HG02610 (cell line): ENCODE measurements at regions not wholly inside any gene's neighbourhood (a gene's known extent, or its start where the extent isn't known, plus 50 kb on each side); places are given as distances from the start of the nearest gene placed in this dataset.
"Not testable (repeated sequence)": the region's sequence is repeated elsewhere in the genome, so short reads cannot be mapped to it uniquely, and the experiment has no call there.

Source experiments
- ATAC-seq: cut with Tn5 transposase; IDR thresholded peaks from one replicate; pipeline ENCODE4 v1.9.1; 2021; ENCODE audit warnings: mild to moderate bottlenecking, moderate library complexity; ENCODE audit not compliant: unreplicated experiment

- not testable (repeated sequence) for ATAC-seq
Measured at GRCh38 chr14:105675433-105675832, 149.1 kb downstream of the TMEM121 start.

DNA sequence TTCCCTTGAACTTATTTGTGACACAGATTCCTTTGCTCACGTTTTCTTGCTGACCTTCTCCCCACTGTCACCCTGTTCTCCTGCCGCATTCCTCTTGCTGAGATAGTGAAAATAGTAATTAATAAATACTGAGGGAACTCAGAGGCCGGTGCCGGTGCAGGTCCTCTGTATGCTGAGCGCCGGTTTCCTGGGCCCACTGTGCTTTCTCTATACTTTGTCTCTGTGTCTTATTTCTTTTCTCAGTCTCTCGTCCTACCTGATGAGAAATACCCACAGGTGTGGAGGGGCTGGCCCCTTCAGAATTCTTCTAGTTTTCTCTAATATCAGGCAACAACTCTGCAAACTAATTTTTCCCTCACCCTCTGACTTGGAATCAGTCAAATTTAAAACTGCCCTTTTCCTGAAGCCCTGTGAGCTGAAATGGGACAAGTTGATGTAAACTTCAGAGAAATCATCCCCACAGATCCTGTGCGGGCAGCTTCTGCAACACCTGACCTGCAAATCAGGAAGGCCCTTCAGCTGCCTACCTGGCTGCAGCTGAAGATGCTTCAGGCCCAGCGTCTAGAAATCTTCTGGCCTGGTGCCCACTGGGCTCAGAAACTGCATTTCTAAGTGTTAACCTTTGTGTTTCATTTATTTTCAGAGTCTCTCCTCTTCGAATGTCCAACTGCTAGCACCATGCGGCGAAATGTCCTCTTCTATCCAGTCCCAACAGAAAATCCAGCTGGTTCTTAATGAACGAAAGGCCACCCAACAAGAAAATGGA is 149.7 kb downstream of the TMEM121 start:
- not testable (repeated sequence) for ATAC-seq

- not testable (repeated sequence) for ATAC-seq
Measured at GRCh38 chr14:105678057-105678456, 151.7 kb downstream of the TMEM121 start.

GRCh38 chr14:105678996-105679958 is 152.9 kb downstream of the TMEM121 start:
- not testable (repeated sequence) for ATAC-seq

DNA sequence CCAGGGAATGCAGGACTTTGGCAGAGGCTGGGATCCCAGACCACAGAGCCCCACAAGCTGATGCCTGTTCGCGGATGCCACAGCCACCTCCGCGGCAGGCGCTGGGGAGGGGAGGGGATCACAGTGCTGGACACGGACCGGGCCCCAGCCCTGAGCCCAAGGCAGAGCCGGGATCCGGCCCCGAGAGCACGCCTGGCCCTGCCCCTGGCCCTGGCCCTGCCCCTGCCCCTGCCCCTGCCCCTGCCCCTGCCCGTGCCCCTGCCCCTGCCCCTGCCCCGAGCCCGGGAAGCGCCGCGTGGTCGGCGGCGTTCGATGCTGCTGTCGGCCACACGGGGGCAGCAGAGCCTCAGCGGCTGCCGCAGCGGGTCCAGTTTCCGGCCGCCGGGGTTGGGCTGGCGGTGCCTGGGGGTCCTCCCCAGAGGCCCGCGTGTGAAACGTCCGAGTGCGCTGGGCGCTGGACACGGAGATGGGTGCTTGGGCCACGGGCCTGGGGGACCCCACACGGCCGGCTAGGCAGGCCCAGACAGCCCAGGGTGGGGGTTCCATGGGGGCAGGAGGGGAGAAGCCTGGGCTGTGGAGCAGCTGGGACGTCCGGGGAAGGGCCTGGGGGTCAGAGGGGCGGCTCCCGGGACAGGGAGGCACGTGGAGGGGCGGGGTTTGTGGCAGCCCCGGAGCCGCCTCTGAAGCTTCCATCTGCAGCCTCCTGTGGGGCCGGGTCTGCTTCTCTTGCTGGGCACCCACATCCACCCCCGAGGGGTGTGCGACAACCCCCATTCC is 153.8 kb downstream of the TMEM121 start:
- peak; percentile 53 for ATAC-seq

DNA sequence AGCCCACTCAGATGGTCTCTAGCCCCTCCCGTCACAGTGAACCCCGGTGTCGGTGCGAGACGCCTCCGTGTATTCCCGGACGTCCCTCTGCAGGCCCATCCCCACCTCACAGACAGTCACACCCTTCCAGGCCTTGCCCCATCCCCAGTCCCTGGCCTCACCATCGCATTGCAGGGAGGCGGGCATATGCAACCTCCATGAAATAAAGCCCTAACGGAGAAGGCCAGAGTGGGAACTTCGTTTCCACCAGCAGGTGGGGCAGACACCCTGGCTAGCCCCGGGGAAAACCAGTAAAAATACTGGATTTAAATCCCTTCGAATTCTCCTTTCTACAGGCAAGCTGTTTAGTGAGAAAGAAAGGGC is 154.3 kb downstream of the TMEM121 start:
- peak; percentile 39 for ATAC-seq

GRCh38 chr14:105681606-105682185 is 155.3 kb downstream of the TMEM121 start:
- not testable (repeated sequence) for ATAC-seq

DNA sequence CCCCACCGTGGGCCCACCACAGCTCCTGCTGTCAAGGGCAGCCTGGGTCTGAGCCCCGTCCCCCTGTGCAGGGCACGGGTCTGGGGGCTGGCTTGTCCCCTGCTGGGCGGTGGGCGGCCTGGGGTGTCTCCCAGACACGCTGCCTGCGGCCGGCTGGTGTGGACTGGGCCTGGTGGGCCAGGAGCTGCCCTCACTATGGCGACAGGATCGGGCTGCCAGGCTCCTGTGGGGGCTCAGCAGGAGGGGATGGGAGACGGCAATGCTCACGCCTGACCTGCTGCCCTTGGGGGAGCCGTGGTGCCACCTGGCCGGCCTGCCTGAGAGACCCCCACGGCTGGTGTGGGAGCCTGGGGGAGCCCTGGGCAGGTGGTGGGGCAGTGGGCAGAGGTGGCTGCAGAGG is 156.1 kb downstream of the TMEM121 start:
- not testable (repeated sequence) for ATAC-seq

DNA sequence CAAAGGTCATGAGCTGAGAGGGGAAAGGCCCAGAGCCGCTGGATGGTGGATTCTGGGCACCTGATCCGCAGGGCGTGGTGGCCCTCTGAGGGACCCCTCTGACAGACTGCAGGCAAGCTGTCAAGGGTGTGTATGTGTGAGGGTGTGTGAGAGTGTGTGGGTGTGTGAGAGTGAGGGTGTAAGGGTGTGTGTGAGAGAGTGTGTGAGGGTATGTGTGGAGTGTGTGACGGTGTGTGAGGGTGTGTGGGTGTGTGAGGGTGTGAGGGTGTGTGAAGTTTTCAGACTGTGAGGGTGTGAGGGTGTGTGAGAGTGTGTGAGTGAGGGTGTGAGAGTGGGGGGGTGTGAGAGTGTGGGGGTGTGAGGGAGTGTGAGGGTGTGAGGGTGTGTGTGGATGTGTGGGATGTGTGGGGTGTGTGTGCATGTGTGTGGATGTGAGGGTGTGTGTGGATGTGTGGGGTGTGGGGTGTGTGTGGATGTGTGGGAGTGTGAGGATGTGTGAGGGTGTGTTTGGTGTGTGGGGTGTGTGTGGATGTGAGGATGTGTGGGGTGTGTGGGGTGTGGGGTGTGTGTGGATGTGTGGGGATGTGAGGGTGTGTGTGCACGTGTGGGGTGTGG is 156.7 kb downstream of the TMEM121 start:
- no peak for ATAC-seq

GRCh38 chr14:105684056-105684455 is 157.7 kb downstream of the TMEM121 start:
- not testable (repeated sequence) for ATAC-seq

GRCh38 chr14:105684597-105684996 is 158.2 kb downstream of the TMEM121 start:
- not testable (repeated sequence) for ATAC-seq

- ATAC-seq: no peak
Measured at GRCh38 chr14:105685003-105685402, 158.6 kb downstream of the TMEM121 start.

- ATAC-seq: not testable (repeated sequence)
Measured at GRCh38 chr14:105685605-105686004, 159.2 kb downstream of the TMEM121 start.

DNA sequence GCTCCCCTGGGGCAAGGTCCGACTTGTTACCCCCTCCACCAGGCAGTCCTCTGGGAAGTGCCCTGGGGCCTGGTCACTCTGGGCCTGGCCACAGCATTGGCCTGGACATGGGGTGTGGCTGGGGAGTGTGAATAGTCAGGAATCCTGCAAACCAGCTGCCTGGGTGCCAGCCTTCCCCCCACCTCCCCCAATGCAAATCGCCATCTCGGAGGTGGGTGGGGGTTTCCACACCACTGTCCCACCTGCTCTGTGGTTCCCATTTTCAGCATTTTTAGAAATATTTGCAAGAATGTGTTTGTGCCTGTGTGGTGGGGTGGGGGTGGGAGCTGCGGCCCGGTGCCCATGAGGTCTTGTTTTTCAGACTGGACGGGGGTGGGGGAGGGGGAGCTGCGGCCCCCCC is 159.7 kb downstream of the TMEM121 start:
- not testable (repeated sequence) for ATAC-seq

DNA sequence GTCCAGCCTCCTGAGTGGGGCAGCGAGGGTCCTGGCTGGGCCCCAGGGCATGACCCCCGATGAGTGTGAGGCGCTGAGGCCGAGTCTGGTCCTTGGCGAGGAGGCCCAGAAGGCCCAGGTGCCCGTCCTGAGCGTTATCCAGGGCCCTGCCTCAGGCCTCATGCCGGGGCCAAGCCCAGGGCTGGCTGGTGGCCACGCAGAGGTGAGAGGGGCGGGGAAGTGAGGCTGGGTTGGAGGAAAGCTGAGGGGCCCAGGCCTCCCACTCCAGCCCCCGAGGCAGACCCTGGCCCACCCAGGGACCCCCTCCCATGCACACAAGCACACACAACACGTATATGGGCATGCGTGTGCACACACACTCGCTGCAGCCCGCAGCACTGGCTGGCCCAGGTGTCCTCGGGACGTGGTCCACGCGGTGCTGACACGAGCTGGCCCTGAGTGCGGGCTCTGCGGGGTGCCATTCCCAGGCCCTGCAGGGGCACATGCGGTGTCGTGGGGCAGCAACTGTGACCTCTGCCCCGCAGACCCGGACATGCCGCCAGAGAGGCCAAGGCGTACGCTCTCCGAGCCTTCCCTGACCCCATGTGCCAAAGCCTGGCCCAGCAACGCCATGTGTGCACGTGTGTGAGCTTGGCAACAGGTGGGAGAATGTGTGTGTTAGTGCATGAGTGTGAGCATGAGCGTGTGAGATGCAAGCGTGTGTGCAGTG is 160.2 kb downstream of the TMEM121 start:
- not testable (repeated sequence) for ATAC-seq

- not testable (repeated sequence) for ATAC-seq
Measured at GRCh38 chr14:105687171-105688022, 161.0 kb downstream of the TMEM121 start.

DNA sequence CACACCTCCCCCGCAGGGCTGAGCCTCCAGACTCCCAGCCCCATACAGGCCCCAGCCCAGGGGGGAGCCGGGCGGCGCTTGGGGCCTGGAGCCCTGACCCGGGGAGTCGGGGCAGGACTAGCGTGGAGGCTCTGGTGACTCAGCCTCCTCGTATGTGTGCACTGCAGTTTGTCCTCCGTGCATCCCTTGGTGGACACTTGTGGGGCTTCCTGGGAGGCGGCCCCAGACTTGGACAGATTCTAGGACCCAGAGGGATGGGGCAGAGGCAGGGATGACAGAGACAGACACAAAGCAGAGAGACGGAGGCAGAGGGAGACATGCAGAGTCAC is 161.6 kb downstream of the TMEM121 start:
- ATAC-seq: peak; percentile 51

- not testable (repeated sequence) for ATAC-seq
Measured at GRCh38 chr14:105688664-105689221, 162.4 kb downstream of the TMEM121 start.
